SK-N-SH treated with all-trans-retinoic acid at 6 μM for 48 hours (cell line): ENCODE measurements at regions not wholly inside any gene's neighbourhood (a gene's known extent, or its start where the extent isn't known, plus 50 kb on each side); places are given as distances from the start of the nearest gene placed in this dataset.

Source experiments
- ARNTL ChIP-seq: fragments of 450-650 bp; formaldehyde crosslinking; IDR thresholded peaks from 2 replicates; pipeline ENCODE4 v1.5.0; 2020; ENCODE audit warnings: low read depth, mild to moderate bottlenecking, moderate library complexity, borderline replicate concordance
- CSRNP3 ChIP-seq: fragments of 250-450 bp; sonication (Bioruptor Pico); IDR thresholded peaks from 2 replicates; pipeline ENCODE4 v1.5.1; 2021; ENCODE audit warnings: mild to moderate bottlenecking, moderate library complexity
- PATZ1 ChIP-seq: fragments of 250-450 bp; sonication (Bioruptor Pico); IDR thresholded peaks from 2 replicates; pipeline ENCODE4 v1.8.0; 2020; ENCODE audit warnings: mild to moderate bottlenecking, moderate library complexity, borderline replicate concordance
- RARB ChIP-seq: fragments of 250-450 bp; sonication (Bioruptor Pico); IDR thresholded peaks from 2 replicates; pipeline ENCODE4 v1.8.0; 2021; ENCODE audit warnings: mild to moderate bottlenecking, moderate library complexity
- SNAI2 ChIP-seq: fragments of 250-450 bp; sonication (Bioruptor Pico); IDR thresholded peaks from 2 replicates; pipeline ENCODE4 v1.5.0; 2020; ENCODE audit warnings: mild to moderate bottlenecking, moderate library complexity
- TCF4 ChIP-seq: fragments of 250-450 bp; sonication (Bioruptor Pico); IDR thresholded peaks from 2 replicates; pipeline ENCODE4 v1.8.0; 2021; ENCODE audit warnings: mild to moderate bottlenecking, moderate library complexity, borderline replicate concordance
- ZFP30 ChIP-seq: fragments of 450-650 bp; formaldehyde crosslinking; IDR thresholded peaks from 2 replicates; pipeline ENCODE4 v1.5.0; 2022; ENCODE audit warnings: mild to moderate bottlenecking, moderate library complexity

GRCh38 chr9:24936117-24936516 is 390.4 kb upstream of the IZUMO3 start:
- TF ChIP-seq RARB (CRISPR knock-in tag) = no peak
- TF ChIP-seq PATZ1 (CRISPR knock-in tag) = no peak
- TF ChIP-seq ZFP30 (CRISPR knock-in tag) = no peak
- TF ChIP-seq SNAI2 = no peak
- no peak for TF ChIP-seq TCF4 (CRISPR knock-in tag)
- TF ChIP-seq ARNTL (CRISPR knock-in tag) = no peak
- no peak for TF ChIP-seq CSRNP3 (CRISPR knock-in tag)
